ENCODE measurements at regions not wholly inside any gene's neighbourhood (a gene's known extent, or its start where the extent isn't known, plus 50 kb on each side); places are given as distances from the start of the nearest gene placed in this dataset.

DNA sequence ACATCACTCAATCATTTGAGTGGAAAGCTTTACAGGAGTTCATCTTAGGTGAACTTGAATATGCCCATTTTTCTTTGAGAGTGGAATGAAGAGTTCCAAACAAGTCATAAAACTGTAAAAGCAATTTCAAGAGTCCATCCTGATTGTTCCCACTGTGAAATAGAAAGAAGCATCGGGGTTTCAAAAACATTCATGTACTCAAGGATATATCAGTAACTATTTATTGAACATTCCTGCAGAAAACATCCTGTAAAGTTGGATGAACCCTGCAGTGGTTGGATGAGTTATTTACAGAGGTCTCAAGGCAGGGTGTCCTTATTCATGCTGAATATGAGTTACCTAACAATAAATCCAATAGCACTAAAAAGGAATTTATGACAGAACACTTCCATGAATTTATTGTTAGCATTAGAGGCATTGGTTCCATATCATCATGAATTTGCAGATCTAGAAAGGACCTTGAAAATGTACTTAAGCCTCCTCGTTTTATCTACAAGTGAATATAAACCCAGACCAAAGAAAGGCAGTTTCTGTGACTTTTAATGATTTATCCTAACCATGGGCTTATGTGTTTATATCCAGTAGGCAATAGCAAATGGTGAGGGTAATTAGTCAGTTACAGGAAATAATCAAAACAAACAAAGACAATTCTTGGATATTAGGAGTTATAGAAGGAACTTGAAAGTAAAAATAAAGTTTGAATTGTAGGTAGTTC lies 361.9 kb upstream of the KCNMB2 start:
- no peaks in the 10 kb centered on the region for H3K9me3 ChIP-seq (ENCODE audit: insufficient read depth in 2 of 2, low read depth in 1 of 2, low read length in 1 of 2)
- FAIRE-seq (no peak), DNase-seq (ENCODE audit: low read depth in 1 of 2, low spot score in 2 of 2) (no peak)
- no peak overlapping the region for H2AFZ ChIP-seq (ENCODE audit: low read length)
- no peak overlapping the region for H3K56ac ChIP-seq (replicated peaks; ENCODE audit: insufficient read length, low read depth, low read length)
- no peaks in the 10 kb centered on the region for H3K4me1 ChIP-seq (replicated peaks in 1 of 4; ENCODE audit: control insufficient read depth in 3 of 4, insufficient read depth in 4 of 4, low read length in 3 of 4)
- H4K5ac ChIP-seq (ENCODE audit: insufficient read length, low read depth, low read length), result no peak overlapping the region
- no peak overlapping the region for H2BK12ac ChIP-seq (ENCODE audit: low read depth, low read length)
- H3K23me2 ChIP-seq (ENCODE audit: low read depth, low read length), result no peaks in the 10 kb centered on the region
- no peak overlapping the region for H2BK15ac ChIP-seq (ENCODE audit: low read length)
- no peak overlapping the region for H3K9ac ChIP-seq (replicated peaks in 1 of 4; ENCODE audit: extremely low read depth in 1 of 4, low read depth in 3 of 4, low read length in 3 of 4)
- H3K14ac ChIP-seq (ENCODE audit: insufficient read length), result no peak overlapping the region
- no peak overlapping the region for H3K4ac ChIP-seq (replicated peaks; ENCODE audit: insufficient read length, low read depth, low read length)
- no peak overlapping the region for H2AK5ac ChIP-seq (ENCODE audit: low read depth, low read length)
- CTCF ChIA-PET (ENCODE audit: partially characterized antibody), result no interaction called here
- no peak overlapping the region for H3K4me2 ChIP-seq (ENCODE audit: insufficient read depth in 1 of 2, low read depth in 2 of 2, low read length in 2 of 2)
- H2BK5ac ChIP-seq (ENCODE audit: low read depth, low read length), result no peak overlapping the region
- POLR2A ChIA-PET (ENCODE audit: partially characterized antibody), result no interaction called here
- H4K91ac ChIP-seq (replicated peaks; ENCODE audit: insufficient read length, low read length), result no peak overlapping the region
- H2BK120ac ChIP-seq (replicated peaks; ENCODE audit: low read depth, low read length), result no peak overlapping the region
- no peak overlapping the region for H4K8ac ChIP-seq (ENCODE audit: extremely low read depth, insufficient read depth, low read length)
- no peak overlapping the region for H3K23ac ChIP-seq (ENCODE audit: insufficient read length)
- no peaks in the 10 kb centered on the region for H3K79me2 ChIP-seq (ENCODE audit: control insufficient read depth in 1 of 2, insufficient read depth in 2 of 2, low read length in 2 of 2)
- H2BK20ac ChIP-seq (ENCODE audit: low read length), result no peak overlapping the region
- no peak overlapping the region for H3K4me3 ChIP-seq (ENCODE audit: extremely low read depth in 1 of 4, insufficient read depth in 2 of 4, low read depth in 3 of 4, low read length in 4 of 4)
- WGBS, 2 experiments (ENCODE audit: extremely low coverage in 1 of 2, insufficient coverage in 1 of 2, insufficient read length in 1 of 2, insufficient replicate concordance in 2 of 2, low coverage in 1 of 2, low lambda C conversion rate in 2 of 2, missing lambda C conversion rate in 1 of 2), result 80% methylated on average over 2 of the region's 2 CpGs; no CpG with 5 or more reads in 1 of the 2 experiments
- H3K36me3 ChIP-seq (ENCODE audit: control insufficient read depth in 2 of 4, insufficient read depth in 4 of 4, low read length in 3 of 4), result no peaks in the 10 kb centered on the region
- H4K20me1 ChIP-seq (replicated peaks in 1 of 2; ENCODE audit: control insufficient read depth in 1 of 2, insufficient read depth in 2 of 2, low read length in 2 of 2), result no peaks in the 10 kb centered on the region
- no peak overlapping the region for H3K27ac ChIP-seq (ENCODE audit: low read depth, low read length)
- no peak overlapping the region for H3K18ac ChIP-seq (ENCODE audit: extremely low read depth, low read length)
- no peaks in the 10 kb centered on the region for H3K79me1 ChIP-seq (ENCODE audit: low read depth, low read length)
- H3K27me3 ChIP-seq (replicated peaks in 1 of 4; ENCODE audit: control insufficient read depth in 3 of 4, extremely low read depth in 1 of 4, insufficient read depth in 3 of 4, low read length in 3 of 4), result no peaks in the 10 kb centered on the region
- TF ChIP-seq, protein P1, sequence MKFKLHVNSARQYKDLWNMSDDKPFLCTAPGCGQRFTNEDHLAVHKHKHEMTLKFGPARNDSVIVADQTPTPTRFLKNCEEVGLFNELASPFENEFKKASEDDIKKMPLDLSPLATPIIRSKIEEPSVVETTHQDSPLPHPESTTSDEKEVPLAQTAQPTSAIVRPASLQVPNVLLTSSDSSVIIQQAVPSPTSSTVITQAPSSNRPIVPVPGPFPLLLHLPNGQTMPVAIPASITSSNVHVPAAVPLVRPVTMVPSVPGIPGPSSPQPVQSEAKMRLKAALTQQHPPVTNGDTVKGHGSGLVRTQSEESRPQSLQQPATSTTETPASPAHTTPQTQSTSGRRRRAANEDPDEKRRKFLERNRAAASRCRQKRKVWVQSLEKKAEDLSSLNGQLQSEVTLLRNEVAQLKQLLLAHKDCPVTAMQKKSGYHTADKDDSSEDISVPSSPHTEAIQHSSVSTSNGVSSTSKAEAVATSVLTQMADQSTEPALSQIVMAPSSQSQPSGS (IDR thresholded peaks at IDR 0.05; ENCODE audit: low read length), result no peak
- TF ChIP-seq TCF12 (IDR thresholded peaks at IDR 0.05; ENCODE audit: low read depth, low read length), result no peak
- no peak for TF ChIP-seq YY1 (IDR thresholded peaks at IDR 0.05; ENCODE audit: low read depth, low read length)
- TF ChIP-seq SP4 (IDR thresholded peaks at IDR 0.05; ENCODE audit: low read length), result no peak
- no peak for TF ChIP-seq POU5F1 (IDR thresholded peaks at IDR 0.05; ENCODE audit: low read depth, low read length)
- no peak for TF ChIP-seq BCL11A (IDR thresholded peaks at IDR 0.05; ENCODE audit: low read depth in 2 of 2, low read length in 2 of 2)
- TF ChIP-seq POLR2A (IDR thresholded peaks at IDR 0.05; ENCODE audit: control extremely low read depth in 1 of 2, low read depth in 2 of 2, low read length in 2 of 2), result no peak
- TF ChIP-seq, protein P2, sequence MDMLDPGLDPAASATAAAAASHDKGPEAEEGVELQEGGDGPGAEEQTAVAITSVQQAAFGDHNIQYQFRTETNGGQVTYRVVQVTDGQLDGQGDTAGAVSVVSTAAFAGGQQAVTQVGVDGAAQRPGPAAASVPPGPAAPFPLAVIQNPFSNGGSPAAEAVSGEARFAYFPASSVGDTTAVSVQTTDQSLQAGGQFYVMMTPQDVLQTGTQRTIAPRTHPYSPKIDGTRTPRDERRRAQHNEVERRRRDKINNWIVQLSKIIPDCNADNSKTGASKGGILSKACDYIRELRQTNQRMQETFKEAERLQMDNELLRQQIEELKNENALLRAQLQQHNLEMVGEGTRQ (IDR thresholded peaks at IDR 0.05; ENCODE audit: low read length), result no peak
- no peak for TF ChIP-seq SP1 (IDR thresholded peaks at IDR 0.05; ENCODE audit: low read depth, low read length)
- TF ChIP-seq NRF1 (IDR thresholded peaks at IDR 0.05; ENCODE audit: low read depth, low read length), result no peak
- no peak for TF ChIP-seq KDM5A (IDR thresholded peaks at IDR 0.05; ENCODE audit: low read length)
- TF ChIP-seq GABPA (IDR thresholded peaks at IDR 0.05; ENCODE audit: borderline replicate concordance, insufficient read depth, low read length), result no peak
- TF ChIP-seq TEAD4 (IDR thresholded peaks at IDR 0.05; ENCODE audit: low read depth, low read length), result no peak
